Posterior cingulate gyrus (tissue), 11 donors: ENCODE measurements at regions not wholly inside any gene's neighbourhood (a gene's known extent, or its start where the extent isn't known, plus 50 kb on each side); places are given as distances from the start of the nearest gene placed in this dataset.
A peak's percentile ranks its signal among the peaks of the same experiment; 100 is the strongest.

ENCODE experiments used
- DNase-seq, 10 donors: peaks; one replicate each; pipeline versions ENCODE4 v3.0.0 to v3.0.0-alpha.2; 2020 to 2021; ENCODE audit warnings: mixed read lengths in 3 of 10
- intact Hi-C: fragments of 100-400 bp; cut with DNase I; formaldehyde crosslinking; loops from one replicate; pipeline ENCODE4 v1.15.1; 2023

DNA sequence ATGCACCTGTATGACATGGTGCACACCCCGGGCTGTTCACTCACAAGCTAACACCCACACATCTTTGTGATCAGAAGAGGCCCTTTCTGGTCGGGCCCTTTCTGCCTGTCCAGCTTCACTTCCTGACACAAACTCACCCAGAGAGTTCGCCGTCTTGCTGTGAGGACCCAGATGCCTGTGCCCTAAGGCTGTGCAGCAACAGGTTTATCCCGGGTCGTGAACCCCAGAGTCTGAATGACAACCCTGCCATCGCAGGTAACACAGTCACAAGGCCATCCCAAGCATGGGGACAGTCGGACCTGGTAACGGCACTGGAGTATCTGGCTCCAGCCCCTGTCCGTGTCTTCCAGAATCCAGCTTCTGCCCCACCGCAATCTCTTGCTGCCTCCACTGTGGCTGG is 235.1 kb downstream of the BUD13 start:
- intact Hi-C loops = no loop called here
- no peak for DNase-seq

- intact Hi-C loops = no loop called here
- peak in 1 of 10 donors; percentile 69 for DNase-seq
Measured at GRCh38 chr11:116537121-116537520, 235.7 kb downstream of the BUD13 start.

- DNase-seq = peak in 1 of 10 donors; percentile 62
- intact Hi-C loops = no loop called here
Measured at GRCh38 chr11:116536416-116536815, 236.4 kb downstream of the BUD13 start.

DNA sequence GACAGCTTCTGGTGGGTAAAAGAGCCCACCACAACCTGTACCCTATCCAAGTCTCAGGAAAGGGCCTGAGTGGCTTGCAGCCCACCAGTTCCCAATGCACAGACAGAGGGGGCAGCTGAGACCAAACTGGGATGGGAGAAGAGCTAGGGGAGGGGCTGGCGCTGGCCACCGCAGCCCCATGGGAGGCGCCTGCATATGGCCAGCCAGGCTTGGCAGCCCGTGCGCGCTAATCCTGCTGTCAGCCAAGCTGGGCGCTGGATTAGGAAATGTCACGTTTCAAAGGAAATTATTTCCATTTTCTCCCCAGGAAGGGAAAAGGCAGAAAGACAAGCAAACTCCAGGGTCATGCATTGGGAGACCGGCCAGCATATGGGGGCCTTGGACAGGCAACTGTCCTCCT is 236.8 kb downstream of the BUD13 start:
- DNase-seq = no peak
- intact Hi-C loops = no loop called here

DNA sequence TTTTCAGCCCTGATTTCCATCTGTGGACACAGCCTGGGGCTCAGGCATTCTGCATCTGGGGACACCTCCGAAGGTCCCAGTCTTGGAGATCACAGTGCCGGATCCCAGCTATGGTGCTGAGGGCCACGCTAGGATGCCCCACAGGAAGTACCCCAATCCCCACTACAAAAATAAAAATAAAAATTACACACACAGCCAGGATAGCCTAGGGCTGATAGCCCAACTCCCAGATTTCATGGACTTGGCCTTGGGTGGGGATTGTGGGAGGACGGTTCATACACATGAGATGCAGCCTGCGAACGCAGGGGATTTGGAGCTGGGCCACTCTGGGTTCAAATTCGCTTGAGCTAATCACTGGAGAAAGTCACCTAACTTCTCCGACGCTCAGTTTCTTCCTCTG is 237.7 kb downstream of the BUD13 start:
- peak in 1 of 10 donors; percentile 59 for DNase-seq
- intact Hi-C loops = no loop called here

- DNase-seq = peak in 1 of 10 donors; percentile 62
- intact Hi-C loops = no loop called here
Measured at GRCh38 chr11:116534270-116534975, 238.4 kb downstream of the BUD13 start.

GRCh38 chr11:116533186-116533825 is 239.5 kb downstream of the BUD13 start:
- intact Hi-C loops = no loop called here
- DNase-seq = no peak

DNA sequence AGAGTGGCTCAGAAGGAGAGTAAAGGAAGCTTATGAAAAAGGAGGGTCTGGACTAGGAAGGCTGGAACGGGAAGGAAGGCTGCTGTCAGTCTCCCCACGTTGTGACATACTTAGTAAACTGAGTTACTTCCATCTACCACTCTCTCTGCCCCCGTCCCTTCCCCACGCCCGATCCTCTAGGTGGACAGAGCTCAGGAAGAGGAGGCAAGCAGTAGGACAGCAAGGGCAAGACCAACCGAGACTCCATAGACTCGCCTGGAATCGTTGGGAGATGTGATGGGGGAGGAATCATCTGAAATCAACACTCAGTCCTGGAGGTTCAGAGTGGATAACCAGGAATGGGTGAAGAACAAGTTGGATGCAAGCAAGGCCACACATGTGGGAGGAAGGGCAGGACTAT is 240.7 kb downstream of the BUD13 start:
- no peak for DNase-seq
- intact Hi-C loops = no loop called here

DNA sequence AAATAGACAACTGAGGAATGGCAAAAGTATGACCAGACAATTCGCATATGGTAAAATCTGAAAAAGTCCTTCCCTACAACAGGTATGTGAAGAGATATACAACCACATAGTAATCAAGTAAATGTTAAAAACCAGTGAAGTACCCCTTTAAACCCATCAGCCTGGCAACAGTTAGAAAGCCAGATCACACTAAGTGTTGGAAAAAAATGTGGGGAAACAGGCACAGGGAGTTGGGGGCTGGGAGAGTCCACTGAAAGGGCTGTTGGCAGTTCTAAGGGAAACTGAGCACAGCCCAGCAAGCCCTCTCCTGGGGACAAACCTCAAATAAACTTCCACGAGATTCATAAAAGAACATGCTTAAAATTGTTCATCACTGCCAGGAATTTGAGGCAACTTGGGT is 242.1 kb downstream of the BUD13 start:
- intact Hi-C loops = no loop called here
- no peak for DNase-seq

DNA sequence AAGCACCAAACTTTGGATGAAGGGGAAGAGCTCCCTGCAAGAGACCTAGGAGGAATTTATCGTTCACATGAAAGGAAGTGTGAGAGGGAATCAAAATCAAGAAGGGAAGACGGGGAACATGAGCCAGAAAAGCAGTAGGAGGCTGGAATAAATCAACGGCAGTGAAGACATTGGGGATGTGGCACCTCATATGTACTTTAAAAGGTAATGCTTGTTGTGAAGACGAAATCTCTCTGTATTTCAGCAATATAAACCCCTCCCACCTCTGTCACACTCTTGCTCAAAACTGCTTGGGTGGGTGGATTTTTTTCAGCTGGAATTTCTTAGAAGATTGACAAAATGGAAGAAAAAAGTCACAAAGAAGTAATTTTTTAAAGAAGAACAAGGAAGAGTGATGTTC is 243.5 kb downstream of the BUD13 start:
- intact Hi-C loops = no loop called here
- DNase-seq = no peak

- DNase-seq = no peak
- intact Hi-C loops = no loop called here
Measured at GRCh38 chr11:116527180-116527991, 245.4 kb downstream of the BUD13 start.

GRCh38 chr11:116525961-116526495 is 246.8 kb downstream of the BUD13 start:
- DNase-seq = no peak
- intact Hi-C loops = no loop called here

GRCh38 chr11:116519499-116519898 is 253.3 kb downstream of the BUD13 start:
- intact Hi-C loops = no loop called here
- no peak for DNase-seq

DNA sequence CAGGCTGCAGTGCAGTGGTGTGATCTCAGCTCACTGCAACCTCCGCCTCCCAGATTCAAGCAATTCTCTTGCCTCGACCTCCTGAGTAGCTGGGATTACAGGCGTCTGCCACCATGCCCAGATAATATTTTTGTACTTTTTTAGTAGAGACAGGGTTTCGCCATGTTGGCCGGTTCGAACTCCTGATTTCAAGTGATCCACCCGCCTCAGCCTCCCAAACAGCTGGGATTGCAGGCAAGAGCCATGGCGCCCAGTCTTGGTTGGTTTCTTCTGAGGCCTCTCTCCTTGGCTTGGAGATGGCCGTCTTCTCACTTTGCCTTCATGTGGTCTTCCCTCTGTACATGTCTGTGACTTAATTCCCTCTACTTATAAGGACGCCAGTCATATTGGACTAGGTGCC is 254.6 kb downstream of the BUD13 start:
- DNase-seq = no peak
- intact Hi-C loops = no loop called here

GRCh38 chr11:116517584-116517983 is 255.2 kb downstream of the BUD13 start:
- intact Hi-C loops = no loop called here
- no peak for DNase-seq

GRCh38 chr11:116517077-116517476 is 255.7 kb downstream of the BUD13 start:
- intact Hi-C loops = no loop called here
- no peak for DNase-seq

GRCh38 chr11:116515664-116516184 is 257.1 kb downstream of the BUD13 start:
- intact Hi-C loops = no loop called here
- DNase-seq = no peak

DNA sequence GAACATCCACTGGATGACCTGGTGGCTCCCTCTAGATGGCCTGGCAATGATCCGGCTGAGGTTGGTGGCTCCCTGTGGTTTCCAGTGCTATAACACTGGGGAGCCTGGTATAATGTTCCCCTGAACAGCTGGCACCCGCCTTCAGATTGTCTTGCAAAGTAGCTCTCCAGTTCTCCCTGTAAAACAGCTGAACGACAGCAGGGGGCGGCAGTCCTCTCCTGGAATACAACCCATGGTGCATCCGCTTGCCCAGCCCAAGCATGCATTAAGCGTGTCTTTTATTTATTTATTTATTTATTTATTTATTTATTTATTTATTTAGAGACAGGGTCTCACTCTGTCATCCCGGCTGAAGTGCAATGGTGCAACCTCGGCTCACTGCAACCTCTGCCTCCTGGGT is 258.9 kb downstream of the BUD13 start:
- peak in 1 of 10 donors; percentile 48 for DNase-seq

GRCh38 chr11:116513278-116513823 is 259.4 kb downstream of the BUD13 start:
- DNase-seq = peak in 1 of 10 donors; percentile 47
- intact Hi-C loops = no loop called here

More for the DNA sequence above, 258.9 kb downstream of the BUD13 start:
- intact Hi-C loops = no loop called here

DNA sequence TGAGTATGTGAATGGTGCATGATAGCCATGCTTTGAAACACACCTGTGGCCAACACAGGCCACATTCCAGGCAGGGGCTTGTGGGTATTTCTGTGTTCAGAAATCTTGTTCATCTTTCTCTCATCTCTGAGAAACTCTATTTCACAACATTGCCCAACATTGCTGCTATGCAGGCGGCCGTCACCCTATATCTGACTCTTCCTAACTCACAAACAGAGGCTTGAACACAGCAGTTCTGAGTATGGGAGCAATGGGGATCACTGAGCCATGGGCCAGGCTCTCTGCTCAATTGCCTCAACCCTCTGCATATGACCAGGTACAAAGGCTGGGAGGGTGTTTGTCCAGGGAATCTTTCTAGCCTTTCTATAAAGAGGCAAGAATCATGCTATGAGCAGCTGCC is 259.9 kb downstream of the BUD13 start:
- intact Hi-C loops = no loop called here
- peak in 1 of 10 donors; percentile 24 for DNase-seq

DNA sequence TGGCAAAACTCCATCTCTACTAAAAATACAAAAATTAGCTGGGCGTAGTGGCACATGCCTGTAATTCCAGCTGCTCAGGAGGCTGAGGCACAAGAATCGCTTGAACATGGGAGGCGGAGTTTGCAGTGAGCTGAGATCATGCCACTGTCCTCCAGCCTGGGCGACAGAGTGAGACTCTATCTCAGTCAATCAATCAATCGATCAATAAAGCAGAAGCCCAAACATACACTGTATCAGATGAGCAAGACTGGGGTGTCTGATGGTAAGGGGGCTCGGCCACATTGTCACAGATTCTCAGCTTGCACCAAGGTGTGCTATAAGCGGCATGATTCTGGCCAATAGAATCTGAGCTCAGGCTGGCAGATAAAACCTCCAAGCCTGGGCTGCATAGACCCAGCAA is 261.1 kb downstream of the BUD13 start:
- DNase-seq = no peak
- intact Hi-C loops = no loop called here
